Mesendoderm (in vitro differentiated cells): ENCODE measurements at regions not wholly inside any gene's neighbourhood (a gene's known extent, or its start where the extent isn't known, plus 50 kb on each side); places are given as distances from the start of the nearest gene placed in this dataset.

Experiments used
- DNase-seq: peaks from one replicate; pipeline ENCODE4 v3.0.0; 2013
- H2AK5ac ChIP-seq: 2 replicates; pipeline ENCODE4 v1.6.1; 2013; ENCODE audit warnings: low read length, inconsistent platforms
- H2BK120ac ChIP-seq: 2 replicates; pipeline ENCODE4 v1.6.1; 2013; ENCODE audit warnings: low read depth, mild to moderate bottlenecking, low read length, moderate library complexity, mixed read lengths
- H2BK15ac ChIP-seq: replicated peaks from 2 replicates; pipeline ENCODE4 v1.6.1; 2013; ENCODE audit warnings: low read depth, mild to moderate bottlenecking, moderate library complexity
- H2BK5ac ChIP-seq: 2 replicates; pipeline ENCODE4 v1.6.1; 2013; ENCODE audit warnings: low read length, inconsistent platforms
- H3K18ac ChIP-seq: 2 replicates; pipeline ENCODE4 v1.6.1; 2013; ENCODE audit warnings: mild to moderate bottlenecking, low read length, mixed read lengths
- H3K23ac ChIP-seq: one replicate; pipeline ENCODE4 v1.6.1; 2013; ENCODE audit warnings: low read length
- H3K27ac ChIP-seq: 2 replicates; pipeline ENCODE4 v1.5.1; 2013; ENCODE audit warnings: low read depth, mild to moderate bottlenecking, inconsistent platforms, low read length, moderate library complexity
- H3K27me3 ChIP-seq: 2 replicates; pipeline ENCODE4 v1.6.1; 2013; ENCODE audit warnings: low read length, control low read depth, mild to moderate bottlenecking, inconsistent platforms; ENCODE audit not compliant: insufficient read depth, poor library complexity
- H3K36me3 ChIP-seq: 2 replicates; pipeline ENCODE4 v1.6.1; 2013; ENCODE audit warnings: low read length, inconsistent platforms; ENCODE audit not compliant: control insufficient read depth, insufficient read depth
- H3K4ac ChIP-seq: one replicate; pipeline ENCODE4 v1.6.1; 2013; ENCODE audit warnings: low read depth, mild to moderate bottlenecking, low read length, moderate library complexity
- H3K4me1 ChIP-seq: 2 replicates; pipeline ENCODE4 v1.6.1; 2013; ENCODE audit warnings: low read depth, low read length, inconsistent platforms; ENCODE audit not compliant: control insufficient read depth
- H3K4me2 ChIP-seq: 2 replicates; pipeline ENCODE4 v1.6.1; 2013; ENCODE audit warnings: low read length
- H3K4me3 ChIP-seq: 2 replicates; pipeline ENCODE4 v1.5.1; 2013; ENCODE audit warnings: mild to moderate bottlenecking, low read length
- H3K56ac ChIP-seq: one replicate; pipeline ENCODE4 v1.6.1; 2013; ENCODE audit warnings: low read length
- H3K79me1 ChIP-seq: 2 replicates; pipeline ENCODE4 v1.6.1; 2013; ENCODE audit warnings: low read length, inconsistent platforms
- H3K79me2 ChIP-seq: 2 replicates; pipeline ENCODE4 v1.6.1; 2013; ENCODE audit warnings: mild to moderate bottlenecking, low read length; ENCODE audit not compliant: control insufficient read depth, insufficient read depth
- H3K9ac ChIP-seq: 2 replicates; pipeline ENCODE4 v1.6.1; 2013; ENCODE audit warnings: low read length, inconsistent platforms
- H4K5ac ChIP-seq: one replicate; pipeline ENCODE4 v1.6.1; 2013; ENCODE audit warnings: low read length
- H4K8ac ChIP-seq: one replicate; pipeline ENCODE4 v1.6.1; 2013; ENCODE audit warnings: low read depth, mild to moderate bottlenecking, control low read depth, low read length, moderate library complexity
- WGBS: extraction: QIAGEN DNeasy Blood & Tissue Kit; methylation state at CpG from one replicate; pipeline ENCODE4 v1.1.7; 2013; ENCODE audit warnings: low lambda C conversion rate, missing lambda C conversion rate; ENCODE audit not compliant: insufficient coverage; ENCODE audit errors: extremely low coverage; 5-methylcytosine and 5-hydroxymethylcytosine counted together

- no peaks in the 10 kb centered on the region for H3K79me2 ChIP-seq
- H3K4me1 ChIP-seq: no peaks in the 10 kb centered on the region
- no peak overlapping the region for H4K5ac ChIP-seq
- H3K27ac ChIP-seq: no peak overlapping the region
- H3K56ac ChIP-seq: no peak overlapping the region
- H2BK120ac ChIP-seq: no peak overlapping the region
- no CpG with 5 or more reads among the region's 6 CpGs for WGBS
- H3K4ac ChIP-seq: no peak overlapping the region
- no peak overlapping the region for H3K4me2 ChIP-seq
- H3K4me3 ChIP-seq: no peak overlapping the region
- no peak overlapping the region for H2BK15ac ChIP-seq
- H3K18ac ChIP-seq: no peak overlapping the region
- H3K27me3 ChIP-seq: no peaks in the 10 kb centered on the region
- no peak overlapping the region for H3K9ac ChIP-seq
- no peaks in the 10 kb centered on the region for H3K79me1 ChIP-seq
- peak; percentile 63 for DNase-seq
- no peak overlapping the region for H3K23ac ChIP-seq
- H2AK5ac ChIP-seq: no peak overlapping the region
- no peaks in the 10 kb centered on the region for H3K36me3 ChIP-seq
- H2BK5ac ChIP-seq: no peak overlapping the region
- no peak overlapping the region for H4K8ac ChIP-seq
Observed at GRCh38 chr4:24704149-24704548, 91.2 kb upstream of the SOD3 start.

DNA sequence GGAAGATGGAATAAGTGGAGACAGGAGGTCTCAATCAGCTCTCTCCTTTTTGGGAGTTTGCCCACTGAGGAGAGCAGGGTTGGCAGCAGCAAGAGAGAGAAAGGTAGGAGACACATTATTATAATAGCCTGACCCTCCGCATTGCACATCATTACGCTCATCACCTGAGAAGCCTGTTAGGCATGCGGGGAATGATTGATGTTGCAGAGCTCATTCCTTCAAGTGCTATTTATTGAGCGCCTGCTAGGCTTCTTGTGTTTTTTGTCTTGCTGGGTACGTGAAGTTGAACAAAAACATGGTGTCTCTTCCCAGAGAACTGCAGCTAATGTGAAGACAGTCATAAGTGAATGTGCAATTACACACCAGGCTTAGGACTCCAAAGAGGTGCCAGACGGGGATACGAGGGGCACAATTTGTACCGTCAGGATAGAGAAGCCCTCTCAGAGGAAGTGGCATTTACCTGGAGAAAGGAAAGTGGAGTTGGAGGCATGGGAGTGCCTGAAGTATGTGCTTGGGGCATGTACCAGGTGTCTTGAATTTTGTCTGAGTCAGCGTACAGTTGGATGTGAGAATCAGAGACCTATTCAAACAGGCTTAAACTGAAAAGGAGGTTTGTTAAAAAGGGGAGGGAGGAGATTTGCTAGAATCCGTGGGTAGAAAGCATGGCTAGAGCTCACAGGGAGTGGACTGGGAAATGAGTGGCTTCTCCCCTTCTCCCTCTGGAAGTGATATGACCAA lies 90.2 kb upstream of the SOD3 start:
- Histone ChIP-seq H2BK15ac (no peak overlapping the region), H3K4me2 (no peak overlapping the region), H3K23ac (no peak overlapping the region), H3K18ac (no peak overlapping the region), H3K79me1 (no peaks in the 10 kb centered on the region), H3K27me3 (no peaks in the 10 kb centered on the region), H2BK120ac (no peak overlapping the region), H3K4me1 (no peaks in the 10 kb centered on the region), H3K56ac (no peak overlapping the region), H4K5ac (no peak overlapping the region), H3K27ac (no peak overlapping the region), H4K8ac (no peak overlapping the region), H3K4me3 (no peak overlapping the region), H3K9ac (no peak overlapping the region), H3K4ac (no peak overlapping the region), H2BK5ac (no peak overlapping the region), H3K79me2 (no peaks in the 10 kb centered on the region), H2AK5ac (no peak overlapping the region), H3K36me3 (no peaks in the 10 kb centered on the region)
- DNase-seq: no peak
- WGBS: no CpG with 5 or more reads among the region's 10 CpGs

DNA sequence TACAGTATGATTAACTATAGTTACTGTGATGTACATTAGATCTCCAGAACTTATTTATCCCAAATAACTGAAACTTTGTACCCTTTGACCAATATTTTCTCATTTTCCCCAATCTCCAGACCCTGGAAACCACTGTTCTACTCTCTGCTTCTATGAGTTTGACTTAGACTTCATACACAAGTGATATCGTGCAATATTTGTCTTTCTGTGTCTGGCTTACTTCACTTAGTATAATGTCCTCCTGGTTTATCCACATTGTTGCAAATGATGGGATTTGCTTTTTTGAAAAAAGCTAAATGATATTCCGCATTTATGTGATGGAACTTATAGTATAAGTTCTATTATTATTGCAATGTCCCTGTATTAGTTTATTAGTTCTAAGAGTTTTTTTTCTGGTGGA lies 81.8 kb upstream of the SOD3 start:
- Histone ChIP-seq H3K79me1 (no peaks in the 10 kb centered on the region), H3K4ac (no peak overlapping the region), H3K18ac (no peak overlapping the region), H2BK120ac (no peak overlapping the region), H3K4me1 (no peaks in the 10 kb centered on the region), H4K8ac (no peak overlapping the region), H2BK5ac (no peak overlapping the region), H3K79me2 (no peaks in the 10 kb centered on the region), H4K5ac (no peak overlapping the region), H3K9ac (no peak overlapping the region), H3K4me3 (no peak overlapping the region), H2AK5ac (no peak overlapping the region), H3K4me2 (no peak overlapping the region), H3K36me3 (no peaks in the 10 kb centered on the region), H3K23ac (no peak overlapping the region), H2BK15ac (no peak overlapping the region), H3K56ac (no peak overlapping the region), H3K27ac (no peak overlapping the region), H3K27me3 (no peaks in the 10 kb centered on the region)
- WGBS: no CpG with 5 or more reads among the region's 2 CpGs
- no peak for DNase-seq

DNA sequence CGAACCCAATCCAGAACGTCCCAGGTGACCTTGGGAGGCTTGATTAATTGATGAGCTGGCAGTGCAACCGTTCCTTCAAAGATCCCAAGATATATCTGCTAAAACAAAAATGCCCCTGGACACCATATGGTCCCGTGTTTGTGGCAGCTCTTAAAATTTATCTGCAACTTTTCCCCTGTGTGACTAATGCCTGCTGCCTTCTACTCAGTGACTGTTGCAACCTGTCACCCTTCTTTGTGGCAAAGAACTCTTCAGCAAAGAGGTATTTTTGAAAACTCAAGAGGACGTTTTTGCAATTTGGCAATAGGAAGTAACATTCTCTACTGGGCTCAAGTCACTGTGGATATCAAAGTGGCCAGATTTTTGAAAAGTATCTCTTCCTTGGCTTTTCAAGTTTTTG lies 75.8 kb upstream of the SOD3 start:
- Histone ChIP-seq H3K9ac (no peak overlapping the region), H3K27ac (no peak overlapping the region), H3K4me2 (no peak overlapping the region), H3K23ac (no peak overlapping the region), H3K79me1 (no peaks in the 10 kb centered on the region), H2BK15ac (no peak overlapping the region), H3K56ac (no peak overlapping the region), H3K36me3 (no peaks in the 10 kb centered on the region), H3K4me1 (no peaks in the 10 kb centered on the region), H3K4me3 (no peak overlapping the region), H4K8ac (no peak overlapping the region), H2AK5ac (no peak overlapping the region), H2BK5ac (no peak overlapping the region), H3K4ac (no peak overlapping the region), H4K5ac (no peak overlapping the region), H3K18ac (no peak overlapping the region), H2BK120ac (no peak overlapping the region), H3K79me2 (no peaks in the 10 kb centered on the region), H3K27me3 (no peaks in the 10 kb centered on the region)
- no CpG with 5 or more reads among the region's 5 CpGs for WGBS
- no peak for DNase-seq

GRCh38 chr4:24720436-24720835 lies 74.9 kb upstream of the SOD3 start:
- no peak overlapping the region for H4K5ac ChIP-seq
- WGBS: no CpG with 5 or more reads among the region's 1 CpG

DNA sequence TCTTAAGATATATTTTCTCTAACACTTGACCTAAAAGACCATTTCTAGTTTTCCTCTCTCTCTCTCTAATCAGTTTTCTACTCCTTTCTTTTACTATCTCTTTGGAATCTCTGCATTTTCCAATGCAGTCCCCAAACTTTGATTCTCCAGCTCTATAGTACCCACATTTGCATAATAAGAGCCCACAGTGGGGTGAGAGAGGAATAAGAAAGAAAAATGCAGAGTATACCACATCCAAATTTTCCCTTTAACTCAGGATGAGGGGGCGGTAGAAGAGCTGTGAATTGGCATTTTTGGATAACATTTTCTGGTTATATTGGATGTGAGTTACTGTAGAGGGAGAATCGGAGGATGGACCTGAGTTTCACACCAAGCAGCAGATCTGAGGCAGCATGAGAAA lies 74.4 kb upstream of the SOD3 start:
- WGBS: no CpG with 5 or more reads among the region's 2 CpGs

More at GRCh38 chr4:24720436-24720835, 74.9 kb upstream of the SOD3 start:
- H2BK15ac ChIP-seq: no peak overlapping the region
- no peak overlapping the region for H3K9ac ChIP-seq
- H3K4me3 ChIP-seq: no peak overlapping the region
- no peak overlapping the region for H2BK120ac ChIP-seq
- no peaks in the 10 kb centered on the region for H3K79me1 ChIP-seq
- H3K4me2 ChIP-seq: no peak overlapping the region
- H3K56ac ChIP-seq: no peak overlapping the region
- no peak overlapping the region for H2BK5ac ChIP-seq
- no peak overlapping the region for H2AK5ac ChIP-seq
- no peak overlapping the region for H3K18ac ChIP-seq
- H3K23ac ChIP-seq: no peak overlapping the region
- no peak overlapping the region for H3K27ac ChIP-seq
- no peak overlapping the region for H3K4ac ChIP-seq
- no peaks in the 10 kb centered on the region for H3K79me2 ChIP-seq
- DNase-seq: no peak
- H3K27me3 ChIP-seq: no peaks in the 10 kb centered on the region
- no peak overlapping the region for H4K8ac ChIP-seq
- H3K36me3 ChIP-seq: no peaks in the 10 kb centered on the region
- no peaks in the 10 kb centered on the region for H3K4me1 ChIP-seq

More for the DNA sequence above, 74.4 kb upstream of the SOD3 start:
- no peak overlapping the region for H4K8ac ChIP-seq
- no peak overlapping the region for H2BK120ac ChIP-seq
- no peak overlapping the region for H4K5ac ChIP-seq
- H3K4me3 ChIP-seq: no peak overlapping the region
- no peaks in the 10 kb centered on the region for H3K36me3 ChIP-seq
- no peak overlapping the region for H3K23ac ChIP-seq
- H3K27ac ChIP-seq: no peak overlapping the region
- H3K18ac ChIP-seq: no peak overlapping the region
- no peak for DNase-seq
- H3K4ac ChIP-seq: no peak overlapping the region
- no peaks in the 10 kb centered on the region for H3K4me1 ChIP-seq
- H3K56ac ChIP-seq: no peak overlapping the region
- H3K79me1 ChIP-seq: no peaks in the 10 kb centered on the region
- no peak overlapping the region for H2BK15ac ChIP-seq
- no peak overlapping the region for H3K4me2 ChIP-seq
- no peaks in the 10 kb centered on the region for H3K79me2 ChIP-seq
- no peak overlapping the region for H3K9ac ChIP-seq
- no peak overlapping the region for H2AK5ac ChIP-seq
- H3K27me3 ChIP-seq: no peaks in the 10 kb centered on the region
- H2BK5ac ChIP-seq: no peak overlapping the region
